Adrenal gland (tissue), 9 donors: ENCODE measurements at regions not wholly inside any gene's neighbourhood (a gene's known extent, or its start where the extent isn't known, plus 50 kb on each side); places are given as distances from the start of the nearest gene placed in this dataset.

Source experiments
- DNase-seq, 7 donors: peaks; one replicate each; pipeline ENCODE4 v3.0.0-alpha.2; 2019 to 2020
- H3K27ac ChIP-seq, 5 donors: fragments of 200-600 bp; sonication (generic) in 4 of 5; 1 replicate in 3 of 5; 2 replicates in 2 of 5; pipeline versions ENCODE4 v1.5.1 to v1.8.0; 2016 to 2020; ENCODE audit warnings: mild to moderate bottlenecking in 1 of 5
- H3K27me3 ChIP-seq: fragments of 200-600 bp; 2 replicates; pipeline ENCODE4 v1.8.0; 2021
- H3K36me3 ChIP-seq, 2 donors: fragments of 200-600 bp; replicated peaks in 1 of 2; 1 replicate in 1 of 2; 2 replicates in 1 of 2; pipeline versions ENCODE4 v1.5.1 to v1.8.0; 2018 to 2022
- H3K4me1 ChIP-seq, 2 donors: fragments of 200-600 bp; replicated peaks in 1 of 2; 1 replicate in 1 of 2; 2 replicates in 1 of 2; pipeline versions ENCODE4 v1.5.1 to v1.8.0; 2018 to 2021
- H3K4me3 ChIP-seq, 4 donors: fragments of 200-600 bp; sonication (generic) in 3 of 4; one replicate each; pipeline ENCODE4 v1.5.1; 2016 to 2018
- H3K9me3 ChIP-seq, 3 donors: fragments of 200-600 bp; sonication (generic) in 1 of 3; replicated peaks in 1 of 3; 1 replicate in 2 of 3; 2 replicates in 1 of 3; pipeline versions ENCODE4 v1.5.1 to v1.8.0; 2016 to 2021
- POLR2A ChIP-seq, 2 donors: fragments of 450-650 bp; IDR thresholded peaks; one replicate each; pipeline ENCODE4 v1.6.1; 2017; ENCODE audit warnings: antibody characterized with exemption in 2 of 2, mild to moderate bottlenecking in 2 of 2, moderate library complexity in 1 of 2
- WGBS, 4 donors: extraction: QIAGEN DNeasy Blood & Tissue Kit in 2 of 4; methylation state at CpG; one replicate each; pipeline versions ENCODE4 v1.1.5 to v1.1.7; 2013 to 2017; 5-methylcytosine and 5-hydroxymethylcytosine counted together
- intact Hi-C, 2 donors: fragments of 100-400 bp; cut with DNase I; formaldehyde crosslinking; loops; one replicate each; pipeline versions ENCODE4 v1.14.1 to v1.15.0; 2022 to 2023
- TF ChIP-seq, protein P1 (sequence below), 6 experiments: fragments of 450-650 bp in 4 of 6; fragments of 200-600 bp in 2 of 6; sonication (generic) in 1 of 6; IDR thresholded peaks; 1 replicate in 5 of 6; 2 replicates in 1 of 6; pipeline versions ENCODE4 v1.5.1 to v1.8.0; 2016 to 2021; ENCODE audit warnings: antibody characterized with exemption in 6 of 6, mild to moderate bottlenecking in 2 of 6, moderate library complexity in 1 of 6
- donor health status: healthy with polysubstance abuse.
- donor health status: Bipolar disorder and iron deficiency.
- donor health status: DM: yes; HTN: yes; CAD: no.
- donor health status: DM: no; HTN: no; CAD: no.
- donor health status: DM: no; HTN: no; CAD: no.

DNA sequence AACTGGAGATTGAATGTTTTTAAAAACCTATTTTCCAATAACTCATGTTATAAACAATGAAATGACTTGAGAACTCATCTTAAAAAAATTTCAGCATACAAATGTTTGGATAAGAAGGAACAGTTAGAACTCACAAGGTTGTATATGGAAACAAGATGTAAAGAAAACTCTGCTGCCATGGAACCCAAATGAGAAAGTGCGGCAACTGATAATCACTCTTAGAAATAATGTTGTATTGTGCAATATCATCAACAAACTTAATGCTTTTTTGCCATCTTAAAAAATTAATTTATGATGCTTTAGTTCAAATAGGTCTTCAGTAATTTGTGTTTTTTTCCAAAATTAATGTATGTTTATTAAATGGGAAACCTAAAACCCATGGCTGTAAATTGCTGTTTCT lies 461.1 kb upstream of the NCAM2 start:
- WGBS, 4 donors, result 90 to 97% (median 96%) methylated on average over 1 of the region's 1 CpG
- intact Hi-C loops, result no loop called here
- DNase-seq, result no peak
- H3K9me3 ChIP-seq, result no peaks in the 10 kb centered on the region
- H3K27ac ChIP-seq, result no peak overlapping the region
- no peaks in the 10 kb centered on the region for H3K4me1 ChIP-seq
- H3K36me3 ChIP-seq, result no peaks in the 10 kb centered on the region
- no peak for TF ChIP-seq POLR2A (IDR thresholded peaks at IDR 0.05)
- TF ChIP-seq, protein P1, sequence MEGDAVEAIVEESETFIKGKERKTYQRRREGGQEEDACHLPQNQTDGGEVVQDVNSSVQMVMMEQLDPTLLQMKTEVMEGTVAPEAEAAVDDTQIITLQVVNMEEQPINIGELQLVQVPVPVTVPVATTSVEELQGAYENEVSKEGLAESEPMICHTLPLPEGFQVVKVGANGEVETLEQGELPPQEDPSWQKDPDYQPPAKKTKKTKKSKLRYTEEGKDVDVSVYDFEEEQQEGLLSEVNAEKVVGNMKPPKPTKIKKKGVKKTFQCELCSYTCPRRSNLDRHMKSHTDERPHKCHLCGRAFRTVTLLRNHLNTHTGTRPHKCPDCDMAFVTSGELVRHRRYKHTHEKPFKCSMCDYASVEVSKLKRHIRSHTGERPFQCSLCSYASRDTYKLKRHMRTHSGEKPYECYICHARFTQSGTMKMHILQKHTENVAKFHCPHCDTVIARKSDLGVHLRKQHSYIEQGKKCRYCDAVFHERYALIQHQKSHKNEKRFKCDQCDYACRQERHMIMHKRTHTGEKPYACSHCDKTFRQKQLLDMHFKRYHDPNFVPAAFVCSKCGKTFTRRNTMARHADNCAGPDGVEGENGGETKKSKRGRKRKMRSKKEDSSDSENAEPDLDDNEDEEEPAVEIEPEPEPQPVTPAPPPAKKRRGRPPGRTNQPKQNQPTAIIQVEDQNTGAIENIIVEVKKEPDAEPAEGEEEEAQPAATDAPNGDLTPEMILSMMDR (IDR thresholded peaks at IDR 0.05), result no peak
- no peak overlapping the region for H3K4me3 ChIP-seq
- no peaks in the 10 kb centered on the region for H3K27me3 ChIP-seq

DNA sequence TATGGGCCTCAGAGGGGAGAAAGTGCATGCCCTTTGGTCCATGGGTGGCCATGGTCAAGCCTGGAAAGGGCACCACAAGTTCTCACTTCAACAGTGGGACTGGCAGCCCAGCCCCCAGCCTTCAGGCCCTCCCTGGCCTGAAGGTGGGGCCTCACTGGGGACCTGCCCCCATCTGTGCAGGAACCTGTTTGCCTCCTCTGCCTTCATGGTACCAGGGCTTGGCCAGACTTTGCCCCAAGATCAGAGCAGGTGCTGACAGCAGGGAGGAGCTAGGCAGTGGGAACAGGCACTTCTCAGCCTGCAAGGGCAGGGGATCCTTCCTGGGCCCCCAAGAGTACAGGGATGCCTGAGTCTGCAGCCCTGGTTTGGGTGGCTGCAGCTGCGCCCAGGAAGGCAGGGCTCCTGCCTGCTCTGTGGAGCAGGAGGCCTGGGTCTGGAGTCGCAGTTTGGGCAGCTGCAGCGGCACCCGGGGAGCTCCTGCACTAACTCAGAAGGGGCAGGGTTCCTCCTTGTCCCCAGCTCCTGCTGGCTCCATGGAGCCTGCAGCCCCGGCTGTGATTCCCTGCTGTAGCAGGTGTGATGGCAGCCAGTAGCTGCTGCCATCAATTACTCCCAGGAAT lies 460.1 kb upstream of the NCAM2 start:
- DNase-seq, result no peak
- H3K4me3 ChIP-seq, result no peak overlapping the region
- TF ChIP-seq, protein P1 (IDR thresholded peaks at IDR 0.05), result no peak
- intact Hi-C loops, result no loop called here
- 67 to 97% (median 83%) methylated on average over 1 to 5 of the region's 5 CpGs for WGBS, 4 donors
- H3K27me3 ChIP-seq, result no peaks in the 10 kb centered on the region
- H3K36me3 ChIP-seq, result no peaks in the 10 kb centered on the region
- H3K27ac ChIP-seq, result no peak overlapping the region
- no peaks in the 10 kb centered on the region for H3K9me3 ChIP-seq
- H3K4me1 ChIP-seq, result no peaks in the 10 kb centered on the region

DNA sequence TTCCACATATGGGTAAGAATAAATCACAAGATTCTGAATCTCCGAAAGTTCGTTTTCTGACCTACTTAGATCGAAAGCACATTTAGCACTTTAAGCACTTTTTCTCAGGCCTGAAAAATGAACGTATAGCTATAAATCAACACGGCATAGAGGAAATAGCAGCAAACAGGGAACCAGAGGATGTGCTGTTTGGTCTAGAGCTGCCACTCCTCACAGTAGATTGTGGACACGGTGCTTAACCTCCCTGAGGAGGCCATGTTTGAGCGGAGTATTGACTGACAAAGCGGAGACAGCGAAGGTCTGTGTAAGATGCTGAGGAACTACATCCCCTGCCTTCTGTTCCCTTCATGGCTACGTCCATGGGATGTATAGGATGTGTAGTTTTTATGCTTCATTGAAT lies 452.8 kb upstream of the NCAM2 start:
- no peak for TF ChIP-seq POLR2A (IDR thresholded peaks at IDR 0.05)
- TF ChIP-seq, protein P1 (IDR thresholded peaks at IDR 0.05), result no peak
- Histone ChIP-seq H3K9me3 (no peaks in the 10 kb centered on the region), H3K4me3 (no peak overlapping the region), H3K4me1 (no peaks in the 10 kb centered on the region), H3K27me3 (no peaks in the 10 kb centered on the region), H3K27ac (no peak overlapping the region), H3K36me3 (no peaks in the 10 kb centered on the region)
- intact Hi-C loops, result no loop called here
- WGBS, 4 donors, result 80 to 85% (median 82%) methylated on average over 10 of the region's 10 CpGs
- DNase-seq, result no peak

DNA sequence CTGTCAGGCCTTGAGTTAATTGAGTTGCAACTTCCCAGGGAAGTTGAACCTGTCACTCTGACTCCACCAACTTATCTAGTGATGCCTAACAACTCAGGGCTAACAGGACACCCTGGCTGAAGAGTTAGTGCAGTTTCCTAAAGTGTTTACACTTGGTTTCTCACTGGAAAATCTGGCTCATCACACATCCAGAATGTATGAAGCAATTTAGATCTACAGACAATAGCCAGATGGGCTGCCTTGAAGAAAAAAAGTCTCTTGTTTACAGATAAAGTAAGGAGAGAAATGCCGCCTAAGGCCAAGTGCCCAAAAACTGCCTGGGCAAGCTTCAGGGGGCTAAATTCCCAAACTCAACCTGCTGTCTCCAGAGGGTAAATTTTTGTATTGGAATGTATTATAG lies 446.3 kb upstream of the NCAM2 start:
- TF ChIP-seq, protein P1 (IDR thresholded peaks at IDR 0.05), result no peak
- no peak for TF ChIP-seq POLR2A (IDR thresholded peaks at IDR 0.05)
- Histone ChIP-seq H3K27ac (no peak overlapping the region), H3K4me1 (no peaks in the 10 kb centered on the region), H3K4me3 (no peak overlapping the region), H3K36me3 (no peaks in the 10 kb centered on the region), H3K9me3 (no peaks in the 10 kb centered on the region), H3K27me3 (no peaks in the 10 kb centered on the region)
- intact Hi-C loops, result no loop called here
- no peak for DNase-seq
- 72 to 80% (median 73%) methylated on average over 1 of the region's 1 CpG for WGBS, 4 donors
